IMR-90 (cell line): ENCODE measurements at regions not wholly inside any gene's neighbourhood (a gene's known extent, or its start where the extent isn't known, plus 50 kb on each side); places are given as distances from the start of the nearest gene placed in this dataset.

Experiments used
- CEBPB ChIP-seq: IDR thresholded peaks from 2 replicates; pipeline ENCODE4 v1.6.1; 2012; ENCODE audit warnings: low read depth, low read length, improper control_type of control experiment
- FOS ChIP-seq: fragments of 150-350 bp; IDR thresholded peaks from 2 replicates; pipeline ENCODE4 v1.6.1; 2016; ENCODE audit warnings: low read depth, low read length
- MXI1 ChIP-seq: IDR thresholded peaks from 2 replicates; pipeline ENCODE4 v1.6.1; 2012; ENCODE audit warnings: low read depth, mild to moderate bottlenecking, low read length, moderate library complexity, borderline replicate concordance
- POLR2A ChIP-seq: IDR thresholded peaks from 2 replicates; pipeline ENCODE4 v1.6.1; 2012; ENCODE audit warnings: mild to moderate bottlenecking, low read depth, low read length
- RFX5 ChIP-seq: IDR thresholded peaks from 2 replicates; pipeline ENCODE4 v1.8.0; 2012; ENCODE audit warnings: low read depth, mild to moderate bottlenecking, low read length, moderate library complexity
- SMC3 ChIP-seq: fragments of 150-350 bp; IDR thresholded peaks from 2 replicates; pipeline ENCODE4 v1.6.1; 2016; ENCODE audit warnings: low read depth, mild to moderate bottlenecking, antibody characterized with exemption, low read length, moderate library complexity
- TF ChIP-seq, protein P1 (sequence below): conservative IDR thresholded peaks from 2 replicates; pipeline ENCODE4 v1.5.1; 2012; ENCODE audit warnings: mild to moderate bottlenecking, low read depth, low read length, improper control_type of control experiment
- TF ChIP-seq, protein P2 (sequence below): fragments of 150-350 bp; IDR thresholded peaks from 2 replicates; pipeline ENCODE4 v1.6.1; 2017; ENCODE audit warnings: mild to moderate bottlenecking, antibody characterized with exemption, low read length, low read depth

GRCh38 chr7:12866207-12866606, 178.8 kb downstream of the ARL4A start:
- TF ChIP-seq, protein P1, sequence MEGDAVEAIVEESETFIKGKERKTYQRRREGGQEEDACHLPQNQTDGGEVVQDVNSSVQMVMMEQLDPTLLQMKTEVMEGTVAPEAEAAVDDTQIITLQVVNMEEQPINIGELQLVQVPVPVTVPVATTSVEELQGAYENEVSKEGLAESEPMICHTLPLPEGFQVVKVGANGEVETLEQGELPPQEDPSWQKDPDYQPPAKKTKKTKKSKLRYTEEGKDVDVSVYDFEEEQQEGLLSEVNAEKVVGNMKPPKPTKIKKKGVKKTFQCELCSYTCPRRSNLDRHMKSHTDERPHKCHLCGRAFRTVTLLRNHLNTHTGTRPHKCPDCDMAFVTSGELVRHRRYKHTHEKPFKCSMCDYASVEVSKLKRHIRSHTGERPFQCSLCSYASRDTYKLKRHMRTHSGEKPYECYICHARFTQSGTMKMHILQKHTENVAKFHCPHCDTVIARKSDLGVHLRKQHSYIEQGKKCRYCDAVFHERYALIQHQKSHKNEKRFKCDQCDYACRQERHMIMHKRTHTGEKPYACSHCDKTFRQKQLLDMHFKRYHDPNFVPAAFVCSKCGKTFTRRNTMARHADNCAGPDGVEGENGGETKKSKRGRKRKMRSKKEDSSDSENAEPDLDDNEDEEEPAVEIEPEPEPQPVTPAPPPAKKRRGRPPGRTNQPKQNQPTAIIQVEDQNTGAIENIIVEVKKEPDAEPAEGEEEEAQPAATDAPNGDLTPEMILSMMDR = no peak
- no peak for TF ChIP-seq CEBPB
- no peak for TF ChIP-seq MXI1
- no peak for TF ChIP-seq POLR2A
- TF ChIP-seq RFX5 = no peak
- TF ChIP-seq FOS = no peak
- TF ChIP-seq, protein P2, sequence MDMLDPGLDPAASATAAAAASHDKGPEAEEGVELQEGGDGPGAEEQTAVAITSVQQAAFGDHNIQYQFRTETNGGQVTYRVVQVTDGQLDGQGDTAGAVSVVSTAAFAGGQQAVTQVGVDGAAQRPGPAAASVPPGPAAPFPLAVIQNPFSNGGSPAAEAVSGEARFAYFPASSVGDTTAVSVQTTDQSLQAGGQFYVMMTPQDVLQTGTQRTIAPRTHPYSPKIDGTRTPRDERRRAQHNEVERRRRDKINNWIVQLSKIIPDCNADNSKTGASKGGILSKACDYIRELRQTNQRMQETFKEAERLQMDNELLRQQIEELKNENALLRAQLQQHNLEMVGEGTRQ = no peak
- TF ChIP-seq SMC3 = no peak
